Fibroblast of skin of left quadriceps (primary cell): ENCODE measurements at regions not wholly inside any gene's neighbourhood (a gene's known extent, or its start where the extent isn't known, plus 50 kb on each side); places are given as distances from the start of the nearest gene placed in this dataset.
A peak's percentile ranks its signal among the peaks of the same experiment; 100 is the strongest.

Source experiments
- DNase-seq, 2 experiments: peaks; one replicate each; pipeline ENCODE4 v3.0.0-alpha.2; 2013; ENCODE audit warnings: low read depth in 2 of 2

DNA sequence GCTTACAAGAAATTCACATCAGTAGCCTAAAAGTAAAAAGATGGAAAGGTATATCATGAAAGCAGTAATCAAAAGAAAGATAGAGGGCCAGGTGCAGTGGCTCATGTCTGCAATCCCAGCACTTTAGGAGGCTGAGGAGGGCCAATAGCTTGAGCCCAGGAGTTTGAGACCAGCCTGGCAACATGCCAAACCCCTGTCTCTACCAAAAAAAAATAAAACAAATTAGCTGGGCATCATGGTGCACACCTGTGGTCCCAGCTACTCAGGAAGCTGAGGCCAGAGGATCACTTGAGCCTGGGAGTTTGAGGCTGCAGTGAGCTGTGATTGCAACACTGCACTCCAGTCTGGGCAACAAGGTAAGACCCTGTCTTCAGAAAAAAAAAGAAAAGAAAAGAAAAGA is 55.5 kb downstream of the GSPT2 start:
- no peak for DNase-seq

DNA sequence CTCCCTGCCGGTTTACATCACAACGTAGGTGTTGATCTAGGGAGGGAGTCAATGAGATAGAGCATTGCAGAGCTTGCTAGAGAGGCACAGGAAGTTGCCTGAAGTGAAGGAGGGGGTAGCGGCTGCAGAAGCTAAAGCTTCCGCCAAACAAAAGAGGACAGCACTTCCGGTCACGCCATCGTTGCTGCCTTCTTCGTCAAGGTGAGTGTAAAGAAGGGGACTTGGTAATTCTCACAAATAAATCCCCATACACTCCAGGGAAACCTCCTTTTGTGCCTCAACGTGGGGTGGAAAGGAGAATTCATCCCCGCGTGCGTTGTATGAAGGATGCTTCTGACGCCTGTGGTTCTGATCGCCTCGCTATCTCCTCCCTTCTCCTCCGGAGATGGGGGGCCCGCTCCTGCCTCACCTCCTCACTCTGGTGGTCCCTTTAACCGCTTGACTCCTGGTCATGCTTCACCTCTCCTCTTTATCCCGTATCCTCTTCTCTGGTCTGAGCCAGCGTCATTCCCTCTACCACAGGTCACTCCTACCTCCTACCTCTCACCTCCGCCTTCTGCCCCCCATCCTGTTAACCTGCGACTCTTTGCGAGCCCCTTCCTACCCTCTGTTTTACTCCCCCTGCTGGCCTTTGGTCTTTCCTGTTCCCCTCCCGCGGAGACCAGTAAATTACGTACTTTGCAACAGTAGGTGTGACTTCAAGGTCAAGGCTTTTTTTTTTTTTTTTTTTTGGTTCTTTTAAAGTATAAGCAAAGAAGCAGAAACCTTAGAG is 59.9 kb downstream of the GSPT2 start:
- peak; percentile 19 to 33 for DNase-seq

DNA sequence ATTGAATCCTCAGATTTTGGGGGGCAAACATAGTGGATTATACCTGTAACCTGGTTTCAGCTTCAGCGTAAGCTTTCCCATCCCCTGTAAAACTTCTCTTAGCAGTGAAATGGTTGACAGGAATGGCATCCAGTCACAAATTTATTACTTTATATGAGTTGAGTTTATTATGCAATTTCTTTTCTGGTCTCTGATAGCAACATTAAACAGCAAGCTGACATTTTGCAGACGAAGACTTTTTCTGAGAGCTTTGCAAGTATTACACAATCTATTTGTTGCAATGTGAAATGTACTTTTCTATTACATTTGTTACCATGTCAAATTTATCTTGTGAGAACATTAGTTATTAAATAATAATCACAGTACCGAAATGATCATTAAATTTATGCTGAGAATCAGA is 60.6 kb downstream of the GSPT2 start:
- no peak for DNase-seq

DNA sequence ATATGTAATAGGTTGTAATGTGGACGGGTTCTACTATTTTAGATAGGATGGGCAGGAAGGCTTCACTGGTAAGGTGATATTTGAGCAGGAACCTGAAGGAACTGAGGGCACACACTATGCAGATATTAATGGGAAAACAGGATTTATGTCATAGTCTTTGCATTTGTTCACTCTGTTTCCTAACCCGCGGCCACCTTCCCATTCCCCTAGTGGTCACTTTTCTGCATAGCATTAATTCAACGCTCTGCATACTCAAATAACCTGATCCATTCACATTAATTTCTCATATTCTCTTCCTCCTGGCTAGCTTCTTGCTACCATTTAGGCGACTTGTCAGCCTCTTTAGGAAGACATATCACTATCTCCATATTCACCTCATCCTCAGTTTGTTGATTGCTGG is 61.5 kb downstream of the GSPT2 start:
- no peak for DNase-seq

DNA sequence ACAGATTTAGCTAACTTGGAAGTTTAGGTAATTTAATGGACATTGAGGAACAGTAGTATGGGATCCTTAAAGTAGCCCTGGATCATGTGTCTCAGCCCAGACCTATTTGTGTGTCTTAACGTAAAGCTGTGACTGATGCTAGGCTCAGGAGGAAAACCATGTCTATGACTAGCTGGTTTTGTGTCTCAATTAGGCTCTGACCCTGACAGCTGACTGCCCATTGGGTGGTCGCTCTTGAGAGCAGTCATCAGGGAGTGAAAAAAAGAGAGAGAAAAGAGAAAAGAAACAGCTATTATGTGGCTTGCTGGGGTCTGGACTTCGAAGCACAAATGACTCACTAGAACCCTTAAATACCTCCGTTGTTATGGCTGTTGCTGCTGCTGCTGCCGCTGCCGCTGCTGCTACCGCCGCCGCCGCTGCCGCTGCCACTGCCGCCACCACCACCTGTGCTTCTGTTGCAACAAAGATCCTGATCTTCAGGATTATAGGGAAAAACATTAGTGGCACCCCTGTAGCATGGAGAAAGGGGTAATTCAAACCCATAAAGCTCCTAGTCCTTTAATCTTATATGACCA is 70.7 kb downstream of the GSPT2 start:
- no peak for DNase-seq

DNA sequence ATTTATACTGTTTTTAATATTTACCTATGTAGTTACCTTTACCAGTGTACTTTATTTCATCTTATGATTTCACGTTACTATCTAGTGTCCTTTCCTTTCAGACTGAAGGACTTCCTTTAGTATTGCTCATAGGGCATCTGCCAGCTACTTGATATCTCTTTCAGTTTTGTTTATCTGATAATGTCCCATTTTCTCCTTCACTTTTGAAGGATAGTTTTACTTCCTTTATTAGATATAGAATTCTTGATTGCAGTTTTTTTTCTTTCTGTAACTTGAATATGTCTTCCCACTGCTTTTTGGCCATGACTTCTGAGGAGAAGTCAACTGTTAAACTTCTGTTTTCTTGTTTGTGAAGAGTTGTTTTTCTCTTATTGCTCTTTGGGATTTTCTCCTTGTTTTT is 69.4 kb upstream of the MAGED1 start:
- no peak for DNase-seq

DNA sequence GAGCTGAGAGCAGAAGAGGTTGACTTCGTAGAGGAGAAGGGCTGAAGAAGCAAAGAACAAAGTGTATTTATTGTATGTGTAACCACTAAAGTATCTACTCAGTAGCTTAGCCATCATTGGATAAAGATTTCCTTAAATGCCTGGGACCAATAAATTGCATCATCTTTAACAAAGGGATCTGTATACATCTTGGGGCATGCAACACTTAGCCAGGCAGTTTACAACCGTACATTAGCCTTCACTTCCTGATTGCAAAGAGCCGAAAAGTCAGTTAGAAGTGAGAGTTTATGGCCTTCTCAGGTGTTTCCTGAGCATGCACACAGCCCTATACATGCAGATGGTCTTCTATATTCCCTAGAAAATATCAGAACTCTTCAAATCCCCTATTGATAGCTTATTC is 68.0 kb upstream of the MAGED1 start:
- peak in 1 of 2 experiments; percentile 5 for DNase-seq

DNA sequence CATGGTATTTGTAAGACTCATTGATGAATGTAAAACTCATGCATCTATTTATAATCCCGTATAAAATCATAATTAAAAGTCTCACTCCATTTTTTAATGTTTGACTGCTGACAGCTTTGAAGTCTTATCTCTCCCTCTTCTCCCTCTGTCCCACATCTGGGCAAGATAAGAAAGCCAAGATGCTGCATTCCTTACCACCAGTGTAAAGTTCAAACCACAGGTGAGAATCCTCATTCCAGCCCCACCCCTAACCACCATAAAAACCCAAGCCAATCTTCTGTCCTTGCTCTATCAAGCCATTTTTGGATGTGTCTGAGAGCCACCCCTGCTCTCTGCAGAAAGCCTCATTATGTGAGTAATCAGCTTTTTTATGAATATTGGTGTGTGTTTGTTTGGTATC is 59.3 kb upstream of the MAGED1 start:
- DNase-seq, result no peak

DNA sequence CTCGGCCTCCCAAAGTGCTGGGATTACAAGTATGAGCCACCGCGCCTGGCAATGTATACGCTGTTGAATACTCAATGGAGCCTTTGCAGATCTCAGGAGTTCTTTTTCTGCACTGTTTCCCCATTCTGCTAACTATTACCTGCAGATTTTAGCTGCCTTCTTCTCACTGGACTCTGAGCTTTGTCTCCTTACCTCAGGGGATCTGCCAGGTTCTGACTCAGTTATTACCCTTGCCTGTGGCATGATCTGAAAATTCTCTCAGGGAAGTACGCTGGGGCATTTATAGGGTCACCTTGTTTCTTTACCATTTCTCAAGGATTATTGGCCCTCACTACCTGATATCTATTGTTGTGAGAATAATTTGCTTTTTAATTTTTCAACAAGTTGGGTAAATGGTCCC is 56.6 kb upstream of the MAGED1 start:
- DNase-seq, result no peak

DNA sequence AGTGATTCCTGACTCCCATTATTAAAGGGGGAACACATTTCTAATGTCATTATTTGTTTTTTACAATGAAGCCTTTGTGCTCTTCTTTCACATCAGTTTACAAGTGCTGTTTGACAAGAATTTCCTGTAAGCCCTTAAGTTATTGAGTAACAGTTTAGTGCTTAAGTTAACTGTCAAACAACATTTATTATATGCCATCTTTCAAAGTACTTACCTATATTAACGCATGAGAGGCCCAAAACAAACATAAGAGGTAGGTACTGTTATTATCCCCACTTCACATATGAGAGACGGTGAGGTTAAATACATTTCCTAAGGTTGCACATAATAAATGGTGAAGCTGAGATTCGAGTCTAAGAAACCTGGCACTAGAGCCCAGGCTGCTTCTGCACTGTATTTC is 56.0 kb upstream of the MAGED1 start:
- no peak for DNase-seq

DNA sequence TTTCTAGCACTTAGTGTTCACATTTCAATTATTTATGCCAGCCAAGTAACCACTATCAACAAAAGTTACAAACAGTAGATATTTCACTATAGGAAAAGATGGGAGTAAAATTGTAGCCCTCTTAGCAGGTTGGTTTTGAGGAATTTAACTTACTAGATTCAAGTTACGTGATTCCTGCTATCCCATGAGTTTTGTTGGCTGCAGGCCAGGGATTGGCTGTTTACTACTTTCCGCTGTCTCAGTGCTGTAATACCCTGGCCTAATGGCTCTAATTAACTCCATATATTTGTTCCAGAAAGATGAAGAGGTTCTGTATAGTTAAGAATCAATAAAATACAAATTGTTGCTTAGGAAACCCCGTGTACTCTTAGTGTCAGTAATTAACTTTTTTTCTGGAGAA is 55.5 kb upstream of the MAGED1 start:
- DNase-seq, result peak; percentile 50 to 54
